HFF-Myc (cell line): ENCODE measurements at regions not wholly inside any gene's neighbourhood (a gene's known extent, or its start where the extent isn't known, plus 50 kb on each side); places are given as distances from the start of the nearest gene placed in this dataset.
"Not testable (repeated sequence)": the region's sequence is repeated elsewhere in the genome, so short reads cannot be mapped to it uniquely, and the experiment has no call there.

Experiments used
- DNase-seq: peaks from one replicate; pipeline ENCODE4 v3.0.0-alpha.2; 2011; ENCODE audit warnings: low read depth; ENCODE audit errors: extremely low read depth
- H3K4me3 ChIP-seq: replicated peaks from 2 replicates; pipeline ENCODE4 v1.5.1; 2011; ENCODE audit warnings: low read depth, mild to moderate bottlenecking, control low read depth, low read length
- TF ChIP-seq, protein P1 (sequence below): IDR thresholded peaks from 2 replicates; pipeline ENCODE4 v1.5.1; 2012; ENCODE audit warnings: mild to moderate bottlenecking, low read depth, low read length, control low read depth; ENCODE audit errors: missing control alignments

- DNase-seq = no peak
- TF ChIP-seq, protein P1, sequence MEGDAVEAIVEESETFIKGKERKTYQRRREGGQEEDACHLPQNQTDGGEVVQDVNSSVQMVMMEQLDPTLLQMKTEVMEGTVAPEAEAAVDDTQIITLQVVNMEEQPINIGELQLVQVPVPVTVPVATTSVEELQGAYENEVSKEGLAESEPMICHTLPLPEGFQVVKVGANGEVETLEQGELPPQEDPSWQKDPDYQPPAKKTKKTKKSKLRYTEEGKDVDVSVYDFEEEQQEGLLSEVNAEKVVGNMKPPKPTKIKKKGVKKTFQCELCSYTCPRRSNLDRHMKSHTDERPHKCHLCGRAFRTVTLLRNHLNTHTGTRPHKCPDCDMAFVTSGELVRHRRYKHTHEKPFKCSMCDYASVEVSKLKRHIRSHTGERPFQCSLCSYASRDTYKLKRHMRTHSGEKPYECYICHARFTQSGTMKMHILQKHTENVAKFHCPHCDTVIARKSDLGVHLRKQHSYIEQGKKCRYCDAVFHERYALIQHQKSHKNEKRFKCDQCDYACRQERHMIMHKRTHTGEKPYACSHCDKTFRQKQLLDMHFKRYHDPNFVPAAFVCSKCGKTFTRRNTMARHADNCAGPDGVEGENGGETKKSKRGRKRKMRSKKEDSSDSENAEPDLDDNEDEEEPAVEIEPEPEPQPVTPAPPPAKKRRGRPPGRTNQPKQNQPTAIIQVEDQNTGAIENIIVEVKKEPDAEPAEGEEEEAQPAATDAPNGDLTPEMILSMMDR = no peak
- no peak overlapping the region for H3K4me3 ChIP-seq
Measured at GRCh38 chr13:86909318-86909717, 761.9 kb upstream of the SLITRK5 start.

DNA sequence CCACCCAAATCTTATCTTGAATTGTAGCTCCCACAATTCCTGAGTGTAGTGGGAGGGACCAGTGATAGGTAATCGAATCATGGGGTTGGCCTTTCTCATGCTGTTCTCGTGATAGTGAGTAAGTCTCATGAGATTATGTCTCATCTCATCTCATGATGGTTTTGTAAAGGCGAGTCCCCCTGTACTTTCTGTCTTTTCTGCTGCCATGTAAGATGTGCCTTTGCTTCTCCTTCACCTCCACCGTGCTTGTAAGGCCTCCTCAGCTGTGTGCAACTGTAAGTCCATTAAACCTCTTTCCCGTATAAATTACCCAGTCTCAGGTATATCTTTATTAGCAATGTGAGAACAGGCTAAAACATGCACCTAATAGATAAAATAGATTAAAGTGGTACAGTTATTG is 756.4 kb upstream of the SLITRK5 start:
- no peak overlapping the region for H3K4me3 ChIP-seq
- no peak for DNase-seq
- TF ChIP-seq, protein P1 = no peak

- H3K4me3 ChIP-seq, DNase-seq: not testable (repeated sequence)
Measured at GRCh38 chr13:86917438-86917837, 753.7 kb upstream of the SLITRK5 start.

GRCh38 chr13:86918682-86919081 is 752.5 kb upstream of the SLITRK5 start:
- TF ChIP-seq, protein P1 = no peak
- no peak for DNase-seq
- H3K4me3 ChIP-seq = no peak overlapping the region

- TF ChIP-seq, protein P1 = no peak
- H3K4me3 ChIP-seq = no peak overlapping the region
- no peak for DNase-seq
Measured at GRCh38 chr13:86920961-86921360, 750.2 kb upstream of the SLITRK5 start.

GRCh38 chr13:86922936-86923335 is 748.2 kb upstream of the SLITRK5 start:
- TF ChIP-seq, protein P1 = no peak
- H3K4me3 ChIP-seq = no peak overlapping the region
- DNase-seq = no peak

GRCh38 chr13:86926916-86927315 is 744.3 kb upstream of the SLITRK5 start:
- DNase-seq = not testable (repeated sequence)

DNA sequence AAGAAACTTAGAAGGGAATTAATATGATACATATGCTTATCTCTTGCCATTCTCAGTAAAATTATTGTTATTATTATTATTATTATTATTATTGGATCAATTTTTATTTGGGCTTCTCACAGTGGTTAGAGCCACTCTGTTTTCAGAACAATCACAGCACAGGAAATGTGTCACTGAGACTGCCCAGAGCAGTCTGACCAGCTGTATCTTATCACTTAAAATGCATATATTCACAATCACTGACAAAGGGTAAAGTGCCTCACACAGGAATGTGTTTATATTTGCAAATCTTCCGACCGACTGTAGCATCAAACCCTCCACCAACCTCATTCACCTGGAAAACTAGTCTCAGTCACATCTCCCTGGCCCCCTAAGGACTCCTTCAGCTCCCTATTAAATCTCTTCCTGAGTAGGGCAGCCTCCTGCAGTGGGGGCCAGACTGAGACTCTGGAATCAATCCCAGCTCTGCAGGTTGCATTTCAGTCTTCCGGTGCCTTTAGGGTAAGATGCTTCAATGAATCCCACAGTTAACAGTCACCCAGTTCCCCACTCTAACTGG is 738.3 kb upstream of the SLITRK5 start:
- DNase-seq = no peak
- no peak overlapping the region for H3K4me3 ChIP-seq
- TF ChIP-seq, protein P1 = no peak

More at GRCh38 chr13:86926916-86927315, 744.3 kb upstream of the SLITRK5 start:
- H3K4me3 ChIP-seq = not testable (repeated sequence)
